ENCODE measurements at regions not wholly inside any gene's neighbourhood (a gene's known extent, or its start where the extent isn't known, plus 50 kb on each side); places are given as distances from the start of the nearest gene placed in this dataset.

DNA sequence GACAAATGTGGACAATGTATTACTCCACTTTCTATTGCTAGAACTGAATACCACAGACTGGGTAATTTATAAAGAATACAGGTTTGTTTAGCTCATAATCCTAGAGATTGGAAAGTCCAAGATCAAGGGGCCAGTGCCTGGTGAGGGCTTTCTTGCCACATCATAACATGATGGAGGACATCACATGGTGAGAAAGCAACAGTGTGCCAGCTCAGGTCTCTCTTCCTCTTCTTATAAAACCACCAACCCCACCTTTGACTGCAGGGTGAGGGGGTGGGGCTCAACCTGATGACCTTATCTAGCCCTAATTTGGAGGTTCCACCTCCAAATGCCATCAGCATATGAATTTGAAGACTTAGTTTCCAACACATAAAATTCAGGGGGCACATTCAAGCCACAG, 105.7 kb upstream of the CXorf66 start:
- no peak overlapping the region for H3K4me3 ChIP-seq (ENCODE audit: low read depth, low read length)
- no peak for DNase-seq (ENCODE audit: low read depth)
- TF ChIP-seq, protein P1, sequence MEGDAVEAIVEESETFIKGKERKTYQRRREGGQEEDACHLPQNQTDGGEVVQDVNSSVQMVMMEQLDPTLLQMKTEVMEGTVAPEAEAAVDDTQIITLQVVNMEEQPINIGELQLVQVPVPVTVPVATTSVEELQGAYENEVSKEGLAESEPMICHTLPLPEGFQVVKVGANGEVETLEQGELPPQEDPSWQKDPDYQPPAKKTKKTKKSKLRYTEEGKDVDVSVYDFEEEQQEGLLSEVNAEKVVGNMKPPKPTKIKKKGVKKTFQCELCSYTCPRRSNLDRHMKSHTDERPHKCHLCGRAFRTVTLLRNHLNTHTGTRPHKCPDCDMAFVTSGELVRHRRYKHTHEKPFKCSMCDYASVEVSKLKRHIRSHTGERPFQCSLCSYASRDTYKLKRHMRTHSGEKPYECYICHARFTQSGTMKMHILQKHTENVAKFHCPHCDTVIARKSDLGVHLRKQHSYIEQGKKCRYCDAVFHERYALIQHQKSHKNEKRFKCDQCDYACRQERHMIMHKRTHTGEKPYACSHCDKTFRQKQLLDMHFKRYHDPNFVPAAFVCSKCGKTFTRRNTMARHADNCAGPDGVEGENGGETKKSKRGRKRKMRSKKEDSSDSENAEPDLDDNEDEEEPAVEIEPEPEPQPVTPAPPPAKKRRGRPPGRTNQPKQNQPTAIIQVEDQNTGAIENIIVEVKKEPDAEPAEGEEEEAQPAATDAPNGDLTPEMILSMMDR (IDR thresholded peaks at IDR 0.05; ENCODE audit: low read depth, low read length, missing control alignments): no peak

GRCh38 chrX:140065961-140066662, 100.8 kb upstream of the CXorf66 start:
- no peak overlapping the region for H3K4me3 ChIP-seq (ENCODE audit: low read depth, low read length)
- no peak for DNase-seq (ENCODE audit: low read depth)
- TF ChIP-seq, protein P1 (IDR thresholded peaks at IDR 0.05; ENCODE audit: low read depth, low read length, missing control alignments): no peak

DNA sequence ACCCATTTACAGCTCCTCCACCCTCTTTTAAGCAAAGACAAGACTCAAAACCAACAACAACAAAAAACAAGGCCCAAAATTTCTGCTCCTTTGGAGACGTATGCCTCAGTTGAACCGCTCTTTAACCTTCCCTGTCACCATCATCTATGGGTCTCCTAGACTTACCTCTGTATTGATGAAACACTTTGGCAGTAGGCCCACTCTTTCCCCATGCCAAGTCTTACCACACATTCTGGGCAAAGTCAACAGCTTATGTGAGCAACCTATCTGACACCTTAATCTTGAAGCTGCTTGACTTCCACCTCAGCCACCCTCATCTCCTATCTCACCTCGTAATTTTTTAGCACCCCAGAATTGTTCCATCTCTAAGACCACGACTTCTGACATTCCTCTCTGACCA, 99.7 kb upstream of the CXorf66 start:
- TF ChIP-seq, protein P1 (IDR thresholded peaks at IDR 0.05; ENCODE audit: low read depth, low read length, missing control alignments): no peak
- no peak for DNase-seq (ENCODE audit: low read depth)
- H3K4me3 ChIP-seq (ENCODE audit: low read depth, low read length): no peak overlapping the region

GRCh38 chrX:140057001-140057411, 91.7 kb upstream of the CXorf66 start:
- TF ChIP-seq, protein P1 (IDR thresholded peaks at IDR 0.05; ENCODE audit: low read depth, low read length, missing control alignments): peak; percentile 78
- peak; percentile 18 for DNase-seq (ENCODE audit: low read depth)
- no peak overlapping the region for H3K4me3 ChIP-seq (ENCODE audit: low read depth, low read length)

DNA sequence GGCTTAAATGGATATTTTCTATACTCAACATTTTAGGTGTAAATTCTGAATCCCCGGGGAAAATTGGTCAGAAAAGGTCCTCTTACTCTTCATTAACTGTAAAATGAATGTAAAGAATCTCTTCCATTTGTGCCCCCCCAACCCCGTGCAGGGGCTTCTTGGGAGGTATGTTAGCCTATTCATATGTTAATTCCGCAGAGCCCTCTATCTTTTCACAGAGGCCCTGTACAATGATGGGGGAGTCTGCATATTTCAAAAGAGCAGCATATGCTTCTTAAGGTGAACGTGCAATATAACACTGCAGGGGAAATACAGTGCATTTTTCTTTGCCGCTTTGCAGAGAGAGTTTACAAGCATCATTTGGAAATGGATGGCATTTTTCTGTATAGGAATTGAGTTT, 88.5 kb upstream of the CXorf66 start:
- no peak for DNase-seq (ENCODE audit: low read depth)

GRCh38 chrX:140050906-140051305, 85.6 kb upstream of the CXorf66 start:
- no peak for DNase-seq (ENCODE audit: low read depth)
- TF ChIP-seq, protein P1 (IDR thresholded peaks at IDR 0.05; ENCODE audit: low read depth, low read length, missing control alignments): no peak
- H3K4me3 ChIP-seq (ENCODE audit: low read depth, low read length): no peak overlapping the region

More for the DNA sequence above, 88.5 kb upstream of the CXorf66 start:
- TF ChIP-seq, protein P1 (IDR thresholded peaks at IDR 0.05; ENCODE audit: low read depth, low read length, missing control alignments): no peak
- H3K4me3 ChIP-seq (ENCODE audit: low read depth, low read length): no peak overlapping the region

GRCh38 chrX:140040386-140040785, 75.1 kb upstream of the CXorf66 start:
- TF ChIP-seq, protein P1 (IDR thresholded peaks at IDR 0.05; ENCODE audit: low read depth, low read length, missing control alignments): no peak
- DNase-seq (ENCODE audit: low read depth): no peak
- no peak overlapping the region for H3K4me3 ChIP-seq (ENCODE audit: low read depth, low read length)
